ENCODE measurements at regions not wholly inside any gene's neighbourhood (a gene's known extent, or its start where the extent isn't known, plus 50 kb on each side); places are given as distances from the start of the nearest gene placed in this dataset.

- no peak for TF ChIP-seq POLR2AphosphoS5 (IDR thresholded peaks at IDR 0.05; ENCODE audit: low read depth, low read length)
- no peak for TF ChIP-seq POLR2A (IDR thresholded peaks at IDR 0.05; ENCODE audit: low read depth, low read length)
- TF ChIP-seq TAF1 (IDR thresholded peaks at IDR 0.05; ENCODE audit: borderline replicate concordance, low read depth, low read length): no peak
These were observed 114.0 kb upstream of the PJA1 start for GRCh38 chrX:69279234-69279633.
